ENCODE measurements at regions not wholly inside any gene's neighbourhood (a gene's known extent, or its start where the extent isn't known, plus 50 kb on each side); places are given as distances from the start of the nearest gene placed in this dataset.

GRCh38 chr11:119976805-119977560 lies 160.9 kb downstream of the TRIM29 start:
- Histone ChIP-seq H4K20me1 (ENCODE audit: control insufficient read depth, insufficient read depth, insufficient read length) (no peaks in the 10 kb centered on the region), H2BK12ac (ENCODE audit: insufficient read length, low read depth, low read length) (no peak overlapping the region), H3K4me1 (ENCODE audit: insufficient read depth, low read length) (no peaks in the 10 kb centered on the region; the same call in 1 of the 2 replicates), H3K23ac (ENCODE audit: insufficient read length, low read depth, low read length) (no peak overlapping the region), H3K23me2 (ENCODE audit: insufficient read length, low read depth, low read length, poor library complexity, severe bottlenecking) (no peaks in the 10 kb centered on the region), H2BK15ac (ENCODE audit: low read depth, low read length) (no peak overlapping the region), H4K5ac (ENCODE audit: insufficient read length, low read depth, low read length) (no peak overlapping the region), H3K4me2 (ENCODE audit: insufficient read depth, insufficient read length, low read length) (no peak overlapping the region), H3K18ac (ENCODE audit: insufficient read length, low read depth, low read length) (no peak overlapping the region), H3K9ac (ENCODE audit: extremely low read depth, insufficient read length, low read length) (no peak overlapping the region), H4K91ac (ENCODE audit: insufficient read length, low read depth, low read length) (no peak overlapping the region), H4K8ac (replicated peaks; ENCODE audit: insufficient read length, low read depth, low read length) (no peak overlapping the region), H2BK20ac (ENCODE audit: low read depth, low read length, poor library complexity, severe bottlenecking) (no peak overlapping the region), H3K56ac (ENCODE audit: insufficient read length, low read depth, low read length) (no peak overlapping the region), H3K27ac (ENCODE audit: insufficient read length, low read depth, low read length) (no peak overlapping the region), H3T11ph (ENCODE audit: low read length) (no peak overlapping the region), H3K9me3 (ENCODE audit: control insufficient read depth, low read depth, low read length) (no peaks in the 10 kb centered on the region), H2AFZ (ENCODE audit: low read length) (no peak overlapping the region), H3K79me2 (ENCODE audit: insufficient read depth, low read length) (no peaks in the 10 kb centered on the region), H2BK120ac (ENCODE audit: low read depth, low read length, poor library complexity, severe bottlenecking) (no peak overlapping the region), H2AK5ac (ENCODE audit: insufficient read length, low read length) (no peak overlapping the region), H3K27me3 (ENCODE audit: insufficient read depth, low read length) (no peaks in the 10 kb centered on the region), H2BK5ac (ENCODE audit: insufficient read length, low read length) (no peak overlapping the region), H3K4ac (ENCODE audit: low read depth, low read length) (no peak overlapping the region), H3K79me1 (ENCODE audit: insufficient read depth, low read depth, low read length, poor library complexity, severe bottlenecking) (no peaks in the 10 kb centered on the region), H3K14ac (ENCODE audit: insufficient read depth, low read length) (no peak overlapping the region)
- TF ChIP-seq CTCF (conservative IDR thresholded peaks at IDR 0.05), result no peak
- DNase-seq, result no peak
- 0 out of 7 replicates have a peak, but pooled peaks cover 0 to 3% (median 0%) of the 10 kb centered on the region in 3 experiments for H3K36me3 Mint-ChIP-seq (ENCODE audit: insufficient read depth in 1 of 3, low read depth in 3 of 3)
- no CpG with 5 or more reads among the region's 13 CpGs for WGBS (ENCODE audit: extremely low coverage, insufficient read length, low lambda C conversion rate)
- no peak overlapping the region for H3K4me3 Mint-ChIP-seq
- H3K4me1 Mint-ChIP-seq, result peaks cover 26 to 33% of the 10 kb centered on the region in 2 experiments
- H3K27me3 Mint-ChIP-seq (ENCODE audit: low read depth), result peaks cover 77% of the 10 kb centered on the region
- no peak overlapping the region for H3K27ac Mint-ChIP-seq
- peaks cover 0 to 5% of the 10 kb centered on the region in 2 experiments; a peak in 1 of 5 replicates for H3K9me3 Mint-ChIP-seq
